GM12878 (cell line): ENCODE measurements at regions not wholly inside any gene's neighbourhood (a gene's known extent, or its start where the extent isn't known, plus 50 kb on each side); places are given as distances from the start of the nearest gene placed in this dataset.
"Not testable (repeated sequence)": the region's sequence is repeated elsewhere in the genome, so short reads cannot be mapped to it uniquely, and the experiment has no call there.

Experiments used
- ATAC-seq: fragments of 200-7000 bp; cut with Tn5 transposase; 3 replicates; pipeline ENCODE4 v1.9.1; 2020; ENCODE audit warnings: mild to moderate bottlenecking, moderate library complexity
- BruUV-seq: library from RNA; stranded (reverse); fragments of 400-500 nt; replicated peaks from 2 replicates; lab custom pipeline; 2021; lab: Mats Ljungman, UMichigan
- CTCF ChIA-PET: fragments of 300-600 bp; sonication (Branson Sonifier 250); formaldehyde crosslinking; extraction: SDS; loops from one replicate; lab custom pipeline; 2021; ENCODE audit warnings: inconsistent platforms; lab: Yijun Ruan, JAX
- POLR2A ChIA-PET: fragments of 350-600 bp; formaldehyde crosslinking; extraction: SDS; loops from one replicate; lab custom pipeline; 2021; ENCODE audit warnings: inconsistent platforms; lab: Charles Lee
- RAD21 ChIA-PET: fragments of 300-600 bp; sonication (Branson Sonifier 250); formaldehyde crosslinking; loops from one replicate; lab custom pipeline; 2023; ENCODE audit warnings: antibody characterized with exemption; ENCODE audit not compliant: unreplicated experiment; lab: Charles Lee
- SMC1A ChIA-PET: fragments of 300-600 bp; sonication (Branson Sonifier 250); formaldehyde crosslinking; loops from one replicate; lab custom pipeline; 2023; ENCODE audit not compliant: unreplicated experiment, uncharacterized antibody; lab: Charles Lee
- DNase-seq: peaks from one replicate; pipeline ENCODE4 v3.0.0-alpha.2; 2011; ENCODE audit warnings: low read depth, low spot score
- FAIRE-seq: peaks from 3 replicates; lab custom pipeline; 2011; peaks lifted over from hg19 to GRCh38; lab: Jason Lieb, UNC
- H2AFZ ChIP-seq: 2 replicates; pipeline ENCODE4 v1.6.0; 2011; ENCODE audit warnings: low read depth, low read length, control low read depth; ENCODE audit not compliant: control insufficient read depth
- H3K27ac ChIP-seq: 2 replicates; pipeline ENCODE4 v1.5.1; 2011; ENCODE audit warnings: control low read depth; ENCODE audit not compliant: control insufficient read depth, insufficient read depth
- H3K27me3 ChIP-seq, 2 experiments: replicated peaks in 1 of 2; 2 replicates each; pipeline versions ENCODE4 v1.6.0 to v1.6.1; 2011; ENCODE audit warnings: low read length in 1 of 2; ENCODE audit not compliant: control insufficient read depth in 2 of 2, insufficient read depth in 2 of 2
- H3K36me3 ChIP-seq, 2 experiments: 2 replicates each; pipeline ENCODE4 v1.5.1; 2011; ENCODE audit warnings: low read length in 1 of 2; ENCODE audit not compliant: control insufficient read depth in 2 of 2, insufficient read depth in 2 of 2
- H3K4me1 ChIP-seq: 2 replicates; pipeline ENCODE4 v1.6.1; 2011; ENCODE audit warnings: mild to moderate bottlenecking, low read length, moderate library complexity, mixed read lengths; ENCODE audit not compliant: control insufficient read depth, insufficient read depth
- H3K4me2 ChIP-seq: 2 replicates; pipeline ENCODE4 v1.6.0; 2011; ENCODE audit warnings: control low read depth; ENCODE audit not compliant: control insufficient read depth, insufficient read depth
- H3K4me3 ChIP-seq: fragments of 200-600 bp; sonication (generic); 2 replicates; pipeline ENCODE4 v1.5.1; 2016
- H3K79me2 ChIP-seq: 2 replicates; pipeline ENCODE4 v1.6.0; 2011; ENCODE audit warnings: low read length; ENCODE audit not compliant: control insufficient read depth, insufficient read depth
- H3K9ac ChIP-seq: 2 replicates; pipeline ENCODE4 v1.8.0; 2011; ENCODE audit warnings: low read length, control low read depth, mixed read lengths; ENCODE audit not compliant: control insufficient read depth, insufficient read depth
- H3K9me3 ChIP-seq: replicated peaks from 3 replicates; pipeline ENCODE4 v1.5.1; 2011; ENCODE audit warnings: mild to moderate bottlenecking, low read length; ENCODE audit not compliant: control insufficient read depth, insufficient read depth
- H4K20me1 ChIP-seq: 2 replicates; pipeline ENCODE4 v1.6.0; 2011; ENCODE audit not compliant: control insufficient read depth, insufficient read depth
- BCL11A ChIP-seq: IDR thresholded peaks from 2 replicates; pipeline ENCODE4 v1.6.1; 2011; ENCODE audit warnings: low read depth, low read length
- CBFB ChIP-seq: IDR thresholded peaks from 2 replicates; pipeline ENCODE4 v1.6.1; 2016; ENCODE audit warnings: antibody characterized with exemption, low read depth
- CBX3 ChIP-seq: fragments of 200-600 bp; sonication (generic); IDR thresholded peaks from 2 replicates; pipeline ENCODE4 v1.6.1; 2016; ENCODE audit warnings: low read depth, borderline replicate concordance
- FOXM1 ChIP-seq: IDR thresholded peaks from 2 replicates; pipeline ENCODE4 v1.6.1; 2012; ENCODE audit warnings: low read depth, mild to moderate bottlenecking, inconsistent platforms, low read length, moderate library complexity
- MEF2A ChIP-seq: IDR thresholded peaks from 2 replicates; pipeline ENCODE4 v1.6.1; 2011; ENCODE audit warnings: low read depth, mild to moderate bottlenecking, low read length, moderate library complexity; ENCODE audit not compliant: insufficient read depth
- NFIC ChIP-seq: IDR thresholded peaks from 2 replicates; pipeline ENCODE4 v1.6.1; 2012; ENCODE audit warnings: low read depth, mild to moderate bottlenecking, inconsistent platforms, low read length, moderate library complexity
- NR2C1 ChIP-seq: fragments of 450-650 bp; IDR thresholded peaks from 2 replicates; pipeline ENCODE4 v1.6.1; 2017; ENCODE audit warnings: antibody characterized with exemption, mild to moderate bottlenecking, moderate library complexity
- PAX5 ChIP-seq: IDR thresholded peaks from 2 replicates; pipeline ENCODE4 v1.6.1; 2011; ENCODE audit warnings: low read depth, low read length, borderline replicate concordance
- POLR2AphosphoS5 ChIP-seq: IDR thresholded peaks from 2 replicates; pipeline ENCODE4 v1.6.1; 2011; ENCODE audit warnings: mild to moderate bottlenecking, low read length, inconsistent platforms
- RCOR1 ChIP-seq: conservative IDR thresholded peaks from 2 replicates; pipeline ENCODE4 v1.6.1; 2012; ENCODE audit warnings: low read depth, low read length, improper control_type of control experiment
- SMC3 ChIP-seq: IDR thresholded peaks from 2 replicates; pipeline ENCODE4 v1.6.1; 2011; ENCODE audit warnings: low read length, improper control_type of control experiment, borderline replicate concordance
- TARDBP ChIP-seq: IDR thresholded peaks from 2 replicates; pipeline ENCODE4 v1.6.1; 2016; ENCODE audit warnings: borderline replicate concordance
- WGBS: methylation state at CpG from one replicate; pipeline ENCODE4 v1.1.6; 2016; ENCODE audit warnings: low lambda C conversion rate; ENCODE audit not compliant: insufficient replicate concordance, insufficient coverage; ENCODE audit errors: missing lambda C conversion rate; 5-methylcytosine and 5-hydroxymethylcytosine counted together
- in situ Hi-C: fragments of 300-500 bp; cut with MboI; formaldehyde crosslinking; loops from 9 replicates; pipeline ENCODE4 v1.14.3; 2018; ENCODE audit warnings: mixed read lengths
- intact Hi-C: fragments of 100-400 bp; cut with micrococcal nuclease; formaldehyde crosslinking; loops from one replicate; pipeline ENCODE4 v1.14.2; 2022; ENCODE audit not compliant: unreplicated experiment
- TF ChIP-seq, protein P1 (sequence below): IDR thresholded peaks from 2 replicates; pipeline ENCODE4 v1.6.1; 2011; ENCODE audit warnings: borderline replicate concordance, low read depth, mild to moderate bottlenecking, moderate library complexity, low read length; ENCODE audit not compliant: insufficient read depth, poor library complexity, severe bottlenecking
- TF ChIP-seq, protein P2 (sequence below): IDR thresholded peaks from 2 replicates; pipeline ENCODE4 v1.6.1; 2012; ENCODE audit warnings: low read length, inconsistent platforms

- H3K4me1 ChIP-seq, H3K9me3 ChIP-seq, DNase-seq, CTCF ChIA-PET, H2AFZ ChIP-seq, H3K36me3 ChIP-seq, H4K20me1 ChIP-seq, intact Hi-C loops, POLR2A ChIA-PET, H3K27ac ChIP-seq, BruUV-seq, ATAC-seq, SMC1A ChIA-PET, H3K9ac ChIP-seq, H3K27me3 ChIP-seq, RAD21 ChIA-PET, in situ Hi-C loops, H3K4me3 ChIP-seq, H3K4me2 ChIP-seq, FAIRE-seq, H3K79me2 ChIP-seq: not testable (repeated sequence)
- WGBS, result 62% methylated on average over 10 of the region's 10 CpGs
These were observed 335.2 kb upstream of the TNRC6C start for GRCh38 chr17:77623321-77623720.

DNA sequence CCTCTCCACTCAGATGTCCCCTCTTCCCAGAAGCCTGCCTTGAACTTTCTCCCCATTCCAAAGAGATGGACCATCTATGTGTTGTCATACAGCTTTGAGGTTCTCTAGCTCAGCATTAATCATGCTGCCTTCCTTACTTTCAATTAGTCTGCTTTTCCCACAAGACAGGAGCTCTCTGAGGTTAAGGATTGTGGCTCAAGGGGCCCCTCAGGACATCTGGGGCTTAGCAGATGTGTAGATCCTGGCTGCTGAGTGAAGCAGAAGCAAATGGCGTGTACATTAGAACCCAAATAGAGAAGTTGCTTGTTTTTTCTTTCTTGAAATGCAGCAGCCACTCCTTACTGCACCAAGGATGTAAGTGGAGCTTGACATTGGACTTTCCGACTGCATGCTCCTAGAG is 330.5 kb upstream of the TNRC6C start:
- H3K79me2 ChIP-seq, result no peaks in the 10 kb centered on the region
- no peaks in the 10 kb centered on the region; a peak in 1 of 4 replicates for H3K27me3 ChIP-seq
- intact Hi-C loops, result no loop called here
- H3K9ac ChIP-seq, result no peak overlapping the region
- H3K4me2 ChIP-seq, result no peak overlapping the region
- H3K36me3 ChIP-seq, result no peaks in the 10 kb centered on the region
- no peaks in the 10 kb centered on the region for H3K4me1 ChIP-seq
- CTCF ChIA-PET, result no interaction called here
- H2AFZ ChIP-seq, result no peak overlapping the region
- no peak for DNase-seq
- POLR2A ChIA-PET, result no interaction called here
- no peaks in the 10 kb centered on the region; the same call in 1 of the 3 replicates for H3K9me3 ChIP-seq
- H3K27ac ChIP-seq, result no peak overlapping the region
- in situ Hi-C loops, result no loop called here
- no peak for ATAC-seq
- no peak overlapping the region for H3K4me3 ChIP-seq
- no TSS peak for BruUV-seq
- RAD21 ChIA-PET, result no interaction called here
- 25% methylated on average over 2 of the region's 2 CpGs for WGBS
- no peaks in the 10 kb centered on the region for H4K20me1 ChIP-seq
- SMC1A ChIA-PET, result interaction anchor here (0.6 to 1.2 kb wide), 2 partner anchors 16 to 385 kb away, joined by 3 read pairs; no protein-coding TSS in a partner anchor
- no peak for FAIRE-seq
- no peak for TF ChIP-seq CBFB
- no peak for TF ChIP-seq POLR2AphosphoS5
- TF ChIP-seq, protein P1, sequence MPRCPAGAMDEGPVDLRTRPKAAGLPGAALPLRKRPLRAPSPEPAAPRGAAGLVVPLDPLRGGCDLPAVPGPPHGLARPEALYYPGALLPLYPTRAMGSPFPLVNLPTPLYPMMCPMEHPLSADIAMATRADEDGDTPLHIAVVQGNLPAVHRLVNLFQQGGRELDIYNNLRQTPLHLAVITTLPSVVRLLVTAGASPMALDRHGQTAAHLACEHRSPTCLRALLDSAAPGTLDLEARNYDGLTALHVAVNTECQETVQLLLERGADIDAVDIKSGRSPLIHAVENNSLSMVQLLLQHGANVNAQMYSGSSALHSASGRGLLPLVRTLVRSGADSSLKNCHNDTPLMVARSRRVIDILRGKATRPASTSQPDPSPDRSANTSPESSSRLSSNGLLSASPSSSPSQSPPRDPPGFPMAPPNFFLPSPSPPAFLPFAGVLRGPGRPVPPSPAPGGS, result no peak
- no peak for TF ChIP-seq PAX5
- no peak for TF ChIP-seq RCOR1
- TF ChIP-seq SMC3, result no peak
- no peak for TF ChIP-seq CBX3
- TF ChIP-seq NR2C1, result no peak
- no peak for TF ChIP-seq MEF2A
- no peak for TF ChIP-seq FOXM1
- TF ChIP-seq BCL11A, result no peak
- no peak for TF ChIP-seq TARDBP
- TF ChIP-seq NFIC, result no peak
- TF ChIP-seq, protein P2, sequence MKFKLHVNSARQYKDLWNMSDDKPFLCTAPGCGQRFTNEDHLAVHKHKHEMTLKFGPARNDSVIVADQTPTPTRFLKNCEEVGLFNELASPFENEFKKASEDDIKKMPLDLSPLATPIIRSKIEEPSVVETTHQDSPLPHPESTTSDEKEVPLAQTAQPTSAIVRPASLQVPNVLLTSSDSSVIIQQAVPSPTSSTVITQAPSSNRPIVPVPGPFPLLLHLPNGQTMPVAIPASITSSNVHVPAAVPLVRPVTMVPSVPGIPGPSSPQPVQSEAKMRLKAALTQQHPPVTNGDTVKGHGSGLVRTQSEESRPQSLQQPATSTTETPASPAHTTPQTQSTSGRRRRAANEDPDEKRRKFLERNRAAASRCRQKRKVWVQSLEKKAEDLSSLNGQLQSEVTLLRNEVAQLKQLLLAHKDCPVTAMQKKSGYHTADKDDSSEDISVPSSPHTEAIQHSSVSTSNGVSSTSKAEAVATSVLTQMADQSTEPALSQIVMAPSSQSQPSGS, result no peak
